ENCODE measurements at regions not wholly inside any gene's neighbourhood (a gene's known extent, or its start where the extent isn't known, plus 50 kb on each side); places are given as distances from the start of the nearest gene placed in this dataset.

DNA sequence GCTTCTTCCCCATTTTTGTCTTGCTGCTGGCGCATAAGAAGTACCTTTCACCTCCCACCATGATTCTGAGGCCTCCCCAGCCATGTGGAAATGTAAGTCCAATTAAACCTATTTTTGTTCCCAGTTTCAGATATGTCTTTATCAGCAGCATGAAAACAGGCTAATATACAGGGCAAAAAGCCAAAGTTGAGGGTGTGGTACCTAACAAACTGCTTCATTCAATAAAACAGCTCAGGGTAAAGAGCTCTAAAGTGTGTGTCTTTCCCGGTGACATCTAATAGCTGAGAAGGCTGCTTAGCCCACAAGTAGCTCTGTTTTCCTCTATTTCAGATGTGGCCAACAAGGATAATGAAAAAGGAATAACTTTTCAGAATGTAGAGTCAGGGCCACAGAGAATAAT lies 76.7 kb upstream of the SLC8A3 start (continued):
- TF ChIP-seq, protein P1, sequence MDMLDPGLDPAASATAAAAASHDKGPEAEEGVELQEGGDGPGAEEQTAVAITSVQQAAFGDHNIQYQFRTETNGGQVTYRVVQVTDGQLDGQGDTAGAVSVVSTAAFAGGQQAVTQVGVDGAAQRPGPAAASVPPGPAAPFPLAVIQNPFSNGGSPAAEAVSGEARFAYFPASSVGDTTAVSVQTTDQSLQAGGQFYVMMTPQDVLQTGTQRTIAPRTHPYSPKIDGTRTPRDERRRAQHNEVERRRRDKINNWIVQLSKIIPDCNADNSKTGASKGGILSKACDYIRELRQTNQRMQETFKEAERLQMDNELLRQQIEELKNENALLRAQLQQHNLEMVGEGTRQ (CRISPR knock-in tag; IDR thresholded peaks at IDR 0.05) = no peak
- no peak for TF ChIP-seq ZNF671 (CRISPR knock-in tag; IDR thresholded peaks at IDR 0.05)
- no peak for TF ChIP-seq CREB1 (CRISPR knock-in tag; IDR thresholded peaks at IDR 0.05)
- TF ChIP-seq, protein P2, sequence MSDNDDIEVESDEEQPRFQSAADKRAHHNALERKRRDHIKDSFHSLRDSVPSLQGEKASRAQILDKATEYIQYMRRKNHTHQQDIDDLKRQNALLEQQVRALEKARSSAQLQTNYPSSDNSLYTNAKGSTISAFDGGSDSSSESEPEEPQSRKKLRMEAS (CRISPR knock-in tag; IDR thresholded peaks at IDR 0.05) = no peak
- no peak for TF ChIP-seq MXD4 (CRISPR knock-in tag; IDR thresholded peaks at IDR 0.05; ENCODE audit: borderline replicate concordance)
- no peak for TF ChIP-seq ELF4 (CRISPR knock-in tag; IDR thresholded peaks at IDR 0.05; ENCODE audit: low read depth)
- TF ChIP-seq RELA (CRISPR knock-in tag; IDR thresholded peaks at IDR 0.05; ENCODE audit: borderline replicate concordance) = no peak
- TF ChIP-seq OVOL2 (CRISPR knock-in tag; IDR thresholded peaks at IDR 0.05; ENCODE audit: borderline replicate concordance) = no peak
- no peak for TF ChIP-seq GRHL2 (CRISPR knock-in tag; IDR thresholded peaks at IDR 0.05; ENCODE audit: insufficient replicate concordance, severe bottlenecking)
- no peak for TF ChIP-seq FOXP4 (CRISPR knock-in tag; IDR thresholded peaks at IDR 0.05)

DNA sequence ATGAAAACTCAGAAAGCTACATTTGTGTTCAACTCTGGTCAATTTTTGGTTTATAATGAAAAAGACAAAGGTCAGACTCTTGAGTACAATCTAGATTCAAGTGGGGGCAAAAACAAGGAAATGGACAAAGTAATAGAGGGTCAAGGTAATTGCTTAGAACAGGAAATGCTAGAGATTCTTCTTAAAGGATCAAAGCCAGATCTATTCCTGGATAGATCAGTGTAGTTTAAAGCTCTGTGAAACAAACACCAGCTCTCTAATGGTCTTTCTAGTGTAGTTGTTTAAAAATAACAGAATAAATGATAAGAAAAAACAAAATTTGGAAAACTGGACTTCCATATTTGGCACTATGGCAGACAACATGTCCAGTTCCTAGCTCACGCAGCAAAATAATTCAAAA lies 70.7 kb upstream of the SLC8A3 start:
- Mint-ChIP-seq H3K27ac (no peak overlapping the region), H3K36me3 (peaks cover 4% of the 10 kb centered on the region), H3K4me1 (peaks cover 20% of the 10 kb centered on the region), H3K4me3 (no peak overlapping the region), H3K9me3 (peaks cover 8% of the 10 kb centered on the region), H3K27me3 (ENCODE audit: low read depth) (peaks cover 3% of the 10 kb centered on the region)
- ATAC-seq (no peak), DNase-seq (ENCODE audit: low spot score) (no peak)
- CTCF ChIA-PET = interaction anchor here (0.6 to 1.6 kb wide), 2 partner anchors 58 to 1396 kb away, joined by 3 read pairs; no protein-coding TSS in a partner anchor
- TF ChIP-seq ZNF281 (CRISPR knock-in tag; IDR thresholded peaks at IDR 0.05) (no peak), ATF1 (CRISPR knock-in tag; IDR thresholded peaks at IDR 0.05) (no peak), MYBL2 (CRISPR knock-in tag; IDR thresholded peaks at IDR 0.05) (no peak), ARID4B (CRISPR knock-in tag; IDR thresholded peaks at IDR 0.05; ENCODE audit: borderline replicate concordance) (no peak), FOXP4 (CRISPR knock-in tag; IDR thresholded peaks at IDR 0.05) (no peak)
- TF ChIP-seq, protein P3, sequence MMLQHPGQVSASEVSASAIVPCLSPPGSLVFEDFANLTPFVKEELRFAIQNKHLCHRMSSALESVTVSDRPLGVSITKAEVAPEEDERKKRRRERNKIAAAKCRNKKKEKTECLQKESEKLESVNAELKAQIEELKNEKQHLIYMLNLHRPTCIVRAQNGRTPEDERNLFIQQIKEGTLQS (CRISPR knock-in tag; conservative IDR thresholded peaks at IDR 0.05) = no peak
- POLR2A ChIA-PET = no interaction called here

All from WTC11 (cell line).